ENCODE measurements at regions not wholly inside any gene's neighbourhood (a gene's known extent, or its start where the extent isn't known, plus 50 kb on each side); places are given as distances from the start of the nearest gene placed in this dataset.

- DNase-seq (ENCODE audit: low read depth in 2 of 3, low spot score in 2 of 3) = no peak
Measured at GRCh38 chr7:35581605-35582210, 113.2 kb downstream of the HERPUD2 start.

GRCh38 chr7:35576031-35576573, 118.8 kb downstream of the HERPUD2 start:
- no peak for DNase-seq (ENCODE audit: low read depth in 2 of 3, low spot score in 2 of 3)

GRCh38 chr7:35571611-35572240, 123.2 kb downstream of the HERPUD2 start:
- DNase-seq (ENCODE audit: low read depth in 2 of 3, low spot score in 2 of 3) = no peak

GRCh38 chr7:35570937-35571336, 124.0 kb downstream of the HERPUD2 start:
- DNase-seq (ENCODE audit: low read depth in 2 of 3, low spot score in 2 of 3) = no peak

- DNase-seq (ENCODE audit: low read depth in 2 of 3, low spot score in 2 of 3) = no peak
Measured at GRCh38 chr7:35565927-35566326, 129.0 kb downstream of the HERPUD2 start.

GRCh38 chr7:35558841-35559240, 136.1 kb downstream of the HERPUD2 start:
- no peak for DNase-seq (ENCODE audit: low read depth in 2 of 3, low spot score in 2 of 3)

GRCh38 chr7:35556515-35557471, 138.1 kb downstream of the HERPUD2 start:
- DNase-seq (ENCODE audit: low read depth in 2 of 3, low spot score in 2 of 3) = no peak

GRCh38 chr7:35555934-35556333, 139.0 kb downstream of the HERPUD2 start:
- no peak for DNase-seq (ENCODE audit: low read depth in 2 of 3, low spot score in 2 of 3)

GRCh38 chr7:35555386-35555785, 139.5 kb downstream of the HERPUD2 start:
- no peak for DNase-seq (ENCODE audit: low read depth in 2 of 3, low spot score in 2 of 3)

- no peak for DNase-seq (ENCODE audit: low read depth in 2 of 3, low spot score in 2 of 3)
Measured at GRCh38 chr7:35553519-35553918, 141.4 kb downstream of the HERPUD2 start.

- no peak for DNase-seq (ENCODE audit: low read depth in 2 of 3, low spot score in 2 of 3)
Measured at GRCh38 chr7:35552691-35553090, 142.2 kb downstream of the HERPUD2 start.

- no peak for DNase-seq (ENCODE audit: low read depth in 2 of 3, low spot score in 2 of 3)
Measured at GRCh38 chr7:35551321-35552081, 143.4 kb downstream of the HERPUD2 start.

- DNase-seq (ENCODE audit: low read depth in 2 of 3, low spot score in 2 of 3) = no peak
Measured at GRCh38 chr7:35550831-35551230, 144.1 kb downstream of the HERPUD2 start.

GRCh38 chr7:35549781-35550180, 145.2 kb downstream of the HERPUD2 start:
- DNase-seq (ENCODE audit: low read depth in 2 of 3, low spot score in 2 of 3) = no peak

GRCh38 chr7:35548291-35548690, 146.6 kb downstream of the HERPUD2 start:
- no peak for DNase-seq (ENCODE audit: low read depth in 2 of 3, low spot score in 2 of 3)

- DNase-seq (ENCODE audit: low read depth in 2 of 3, low spot score in 2 of 3) = no peak
Measured at GRCh38 chr7:35546691-35547429, 148.1 kb downstream of the HERPUD2 start.

- no peak for DNase-seq (ENCODE audit: low read depth in 2 of 3, low spot score in 2 of 3)
Measured at GRCh38 chr7:35545831-35546230, 149.1 kb downstream of the HERPUD2 start.

- no peak for DNase-seq (ENCODE audit: low read depth in 2 of 3, low spot score in 2 of 3)
Measured at GRCh38 chr7:35544028-35544742, 150.8 kb downstream of the HERPUD2 start.
